ENCODE measurements at regions not wholly inside any gene's neighbourhood (a gene's known extent, or its start where the extent isn't known, plus 50 kb on each side); places are given as distances from the start of the nearest gene placed in this dataset.

- DNase-seq = no peak
Measured at GRCh38 chr1:81472387-81472786, 328.3 kb upstream of the ADGRL2 start.

- DNase-seq = no peak
Measured at GRCh38 chr1:81471255-81471654, 329.5 kb upstream of the ADGRL2 start.

- no peak for DNase-seq
Measured at GRCh38 chr1:81470275-81470674, 330.5 kb upstream of the ADGRL2 start.

DNA sequence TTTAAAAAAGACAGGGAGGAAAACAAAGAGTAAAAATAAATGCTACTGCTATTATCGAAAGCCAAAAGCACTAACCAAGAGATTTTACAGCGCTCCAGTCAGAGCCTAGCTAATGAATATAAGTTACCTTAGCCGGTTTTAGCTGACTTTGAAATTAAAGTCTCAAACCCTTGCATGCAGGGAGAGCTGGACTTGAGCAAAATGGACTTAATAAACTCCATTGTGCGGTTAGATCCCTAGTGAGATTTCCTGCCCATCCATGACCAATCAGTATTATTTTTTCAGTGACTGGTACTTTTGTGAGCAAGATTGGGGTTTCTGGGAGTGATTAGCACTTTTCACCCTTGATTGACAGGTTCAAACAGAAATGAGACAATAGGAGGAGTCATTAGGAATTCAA, 333.4 kb upstream of the ADGRL2 start:
- no peak for DNase-seq

GRCh38 chr1:81466961-81467360, 333.8 kb upstream of the ADGRL2 start:
- DNase-seq = no peak

GRCh38 chr1:81463936-81464837, 336.5 kb upstream of the ADGRL2 start:
- DNase-seq = no peak

- DNase-seq = no peak
Measured at GRCh38 chr1:81459043-81459442, 341.7 kb upstream of the ADGRL2 start.

DNA sequence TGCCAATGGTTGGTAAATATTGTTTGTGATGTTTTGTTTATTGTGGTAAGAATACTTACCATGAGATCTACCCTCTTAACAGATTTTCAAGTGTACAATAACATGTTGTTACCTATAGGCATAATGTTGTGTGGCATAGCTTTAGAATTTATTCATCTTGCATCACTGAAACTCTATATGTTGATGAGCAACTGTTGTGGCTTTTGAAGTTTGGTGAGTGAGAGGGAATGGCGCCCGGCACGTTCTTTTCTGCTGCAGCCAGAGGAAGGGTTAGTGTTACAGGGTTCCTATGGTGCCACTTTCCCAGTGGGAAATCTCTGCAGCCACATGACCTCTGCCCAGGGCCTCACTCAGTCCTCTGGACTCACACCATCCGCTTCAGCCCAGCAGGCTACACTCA, 342.5 kb upstream of the ADGRL2 start:
- DNase-seq = no peak

DNA sequence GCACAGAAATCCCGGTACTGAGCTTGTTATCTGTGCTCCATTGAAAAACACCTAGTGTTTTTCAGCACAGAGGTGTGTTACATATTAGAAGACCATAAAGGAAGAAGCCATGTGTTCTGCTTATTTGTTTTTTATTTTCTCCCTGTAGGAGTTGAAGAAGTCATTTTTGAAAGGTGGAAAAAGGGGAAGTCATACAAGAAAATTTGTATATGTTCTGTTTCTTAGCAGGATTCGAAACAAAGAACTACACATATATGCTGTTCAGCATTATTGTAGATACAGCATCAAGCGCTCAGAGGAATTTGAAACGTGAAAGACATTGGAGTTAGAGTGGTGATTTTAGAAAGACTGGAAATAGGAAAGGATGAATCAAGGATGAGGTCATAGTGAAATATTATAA, 345.3 kb upstream of the ADGRL2 start:
- DNase-seq = no peak

- no peak for DNase-seq
Measured at GRCh38 chr1:81453971-81454370, 346.8 kb upstream of the ADGRL2 start.

GRCh38 chr1:81453367-81453703, 347.4 kb upstream of the ADGRL2 start:
- no peak for DNase-seq

- DNase-seq = no peak
Measured at GRCh38 chr1:81452693-81453366, 347.9 kb upstream of the ADGRL2 start.

- DNase-seq = no peak
Measured at GRCh38 chr1:81449786-81450185, 350.9 kb upstream of the ADGRL2 start.

DNA sequence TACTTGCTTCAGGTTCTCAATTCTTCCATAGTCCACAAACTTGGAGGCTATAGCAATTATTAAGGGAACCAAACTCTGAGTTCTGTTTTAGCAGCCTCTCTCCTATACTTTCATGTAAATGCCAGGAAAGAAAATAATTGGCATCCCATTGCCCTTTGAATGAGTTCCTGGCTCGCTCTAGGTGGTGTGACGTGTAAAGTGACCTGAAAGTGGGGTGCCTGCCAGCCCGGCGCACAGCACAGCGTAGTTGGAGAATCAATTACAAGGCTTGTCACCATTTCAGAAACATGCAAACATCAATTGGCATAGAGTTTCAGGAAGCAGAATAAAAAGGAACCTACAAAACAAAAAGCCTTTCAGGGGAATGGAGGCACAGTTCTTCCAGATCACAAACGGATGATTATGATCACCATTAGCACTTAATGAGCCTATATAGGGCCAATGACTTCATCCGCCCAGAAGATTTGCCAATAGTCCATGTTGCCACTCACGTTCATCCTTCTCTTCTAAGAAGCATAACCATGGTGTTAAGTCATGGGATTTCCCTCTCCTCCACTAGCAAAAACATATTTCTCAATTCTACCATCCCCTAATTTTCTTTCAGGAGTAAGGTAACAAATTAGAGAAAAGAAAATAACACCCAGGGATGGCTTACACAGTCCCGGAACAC, 354.6 kb upstream of the ADGRL2 start:
- peak; percentile 28 for DNase-seq

GRCh38 chr1:81443288-81443687, 357.4 kb upstream of the ADGRL2 start:
- no peak for DNase-seq

DNA sequence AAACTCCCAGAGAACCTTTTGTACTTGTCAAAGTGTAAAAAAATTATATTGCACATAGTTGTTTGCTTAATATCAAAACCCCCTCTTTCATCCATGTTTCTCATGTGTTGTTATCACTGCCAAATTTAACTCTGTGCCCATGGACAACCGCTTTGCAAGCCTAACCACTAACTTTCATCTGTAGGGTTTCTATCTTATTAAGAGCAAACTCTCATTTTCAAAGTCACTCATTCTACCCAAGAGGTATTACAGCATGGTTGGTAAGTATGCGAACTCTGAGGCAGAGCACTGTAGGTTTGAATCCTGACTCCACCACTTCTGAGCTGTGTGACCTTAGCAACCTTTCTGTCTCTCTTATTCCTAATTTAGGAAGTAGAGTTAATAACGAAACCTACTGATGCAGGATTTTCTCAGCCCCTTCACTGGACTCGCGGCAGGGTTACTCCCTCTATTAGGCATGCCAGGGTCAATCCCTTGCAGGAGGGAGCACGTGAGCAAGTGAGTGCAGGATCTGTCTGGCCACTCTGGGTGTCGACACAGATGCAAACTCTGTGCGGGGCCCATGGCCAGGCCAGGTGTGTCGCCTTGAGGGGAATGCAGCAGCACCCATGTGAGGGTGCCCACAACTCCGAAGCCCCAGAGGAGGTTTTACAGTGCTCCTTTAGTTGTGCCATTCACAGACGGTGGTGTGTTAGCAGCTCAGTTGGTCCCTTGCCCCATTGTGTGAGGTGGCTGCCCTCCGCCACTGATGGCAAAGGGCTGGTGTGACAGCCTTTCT, 361.5 kb upstream of the ADGRL2 start:
- DNase-seq = no peak

- no peak for DNase-seq
Measured at GRCh38 chr1:81437649-81438048, 363.1 kb upstream of the ADGRL2 start.

DNA sequence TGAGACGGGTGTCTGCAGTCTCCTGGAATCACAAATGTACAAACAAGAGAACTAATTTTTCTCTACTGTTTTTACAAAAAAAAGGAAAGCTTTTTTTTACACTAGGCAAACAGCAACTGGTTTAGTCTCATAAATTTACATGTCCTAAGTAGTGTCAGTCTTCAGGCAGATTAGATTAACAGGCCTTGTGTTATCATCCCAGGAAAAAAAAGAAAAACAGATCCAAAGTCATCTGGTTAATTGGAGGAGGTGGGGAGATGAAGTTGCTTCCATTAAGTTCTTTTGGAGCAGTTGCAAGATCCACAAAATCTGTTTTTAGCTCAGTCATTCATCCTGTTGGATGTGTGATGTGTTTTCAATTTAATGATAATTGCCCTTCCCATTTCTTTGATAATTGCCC, 363.5 kb upstream of the ADGRL2 start:
- no peak for DNase-seq

GRCh38 chr1:81435175-81435574, 365.6 kb upstream of the ADGRL2 start:
- no peak for DNase-seq

- DNase-seq = no peak
Measured at GRCh38 chr1:81433676-81434075, 367.1 kb upstream of the ADGRL2 start.

GRCh38 chr1:81432654-81433109, 368.1 kb upstream of the ADGRL2 start:
- no peak for DNase-seq

DNA sequence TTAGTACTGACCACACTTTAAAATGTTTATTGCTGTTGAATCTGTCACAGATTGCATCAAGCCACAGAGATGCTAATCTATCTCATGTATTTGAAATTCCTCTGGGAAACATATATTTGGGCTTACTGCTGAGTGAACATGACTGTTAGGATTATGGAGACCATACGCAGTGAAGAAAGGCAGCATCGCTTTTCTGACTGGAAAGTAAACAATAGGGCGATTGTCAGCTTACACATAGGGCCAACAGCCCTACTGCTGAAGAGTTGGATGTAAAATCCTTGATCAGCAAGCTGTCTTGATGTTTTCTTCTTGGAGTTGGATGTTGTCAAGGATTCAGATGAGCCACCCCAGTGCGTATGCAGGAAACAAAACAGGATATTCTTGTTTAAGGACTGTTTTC, 368.7 kb upstream of the ADGRL2 start:
- DNase-seq = no peak

DNA sequence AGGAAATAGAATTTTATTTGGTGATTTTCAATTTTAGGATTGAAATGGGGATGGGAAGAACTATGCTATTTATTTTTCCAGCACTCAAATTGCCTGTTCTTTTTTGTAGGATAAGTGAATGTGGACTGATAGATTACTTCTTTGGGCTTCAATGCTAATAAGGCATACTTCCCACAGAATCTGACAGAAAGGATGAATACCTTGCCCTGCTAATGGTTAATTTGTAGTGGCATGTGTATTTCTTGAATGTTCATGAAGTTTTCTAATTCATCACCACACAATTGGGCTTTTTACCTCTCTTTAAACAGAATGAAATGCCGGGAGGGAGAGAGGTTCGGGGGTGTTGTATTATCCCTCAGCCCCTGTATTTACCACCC, 369.1 kb upstream of the ADGRL2 start:
- DNase-seq = no peak

Measured in right hindlimb (tissue), 1 donor.